OCI-M1 (cell line): ENCODE measurements at regions not wholly inside any gene's neighbourhood (a gene's known extent, or its start where the extent isn't known, plus 50 kb on each side); places are given as distances from the start of the nearest gene placed in this dataset.

Experiments
- DNase-seq: peaks from one replicate; lab custom pipeline; 2025; lab: John Stamatoyannopoulos, UW

GRCh38 chr22:22395245-22395644 lies 113.3 kb downstream of the ZNF280B start:
- peak; percentile 59 for DNase-seq

- DNase-seq: no peak
These were observed 111.7 kb downstream of the ZNF280B start for GRCh38 chr22:22396741-22397291.

GRCh38 chr22:22397292-22397870 lies 111.2 kb downstream of the ZNF280B start:
- no peak for DNase-seq

GRCh38 chr22:22397875-22398524 lies 110.5 kb downstream of the ZNF280B start:
- no peak for DNase-seq

GRCh38 chr22:22398530-22399327 lies 109.8 kb downstream of the ZNF280B start:
- DNase-seq: no peak

GRCh38 chr22:22400099-22400498 lies 108.4 kb downstream of the ZNF280B start:
- DNase-seq: no peak

GRCh38 chr22:22400964-22401363 lies 107.6 kb downstream of the ZNF280B start:
- DNase-seq: no peak

- no peak for DNase-seq
These were observed 107.2 kb downstream of the ZNF280B start for GRCh38 chr22:22401381-22401780.

GRCh38 chr22:22403306-22403705 lies 105.2 kb downstream of the ZNF280B start:
- DNase-seq: no peak

GRCh38 chr22:22403771-22404170 lies 104.8 kb downstream of the ZNF280B start:
- DNase-seq: no peak

- no peak for DNase-seq
These were observed 103.8 kb downstream of the ZNF280B start for GRCh38 chr22:22404598-22405284.

- DNase-seq: no peak
These were observed 102.0 kb downstream of the ZNF280B start for GRCh38 chr22:22406445-22407027.

- DNase-seq: no peak
These were observed 101.5 kb downstream of the ZNF280B start for GRCh38 chr22:22407061-22407460.

GRCh38 chr22:22408269-22408668 lies 100.3 kb downstream of the ZNF280B start:
- DNase-seq: no peak

GRCh38 chr22:22408731-22409696 lies 99.5 kb downstream of the ZNF280B start:
- peak; percentile 74 for DNase-seq

GRCh38 chr22:22410121-22410520 lies 98.4 kb downstream of the ZNF280B start:
- peak; percentile 30 for DNase-seq

- DNase-seq: no peak
These were observed 97.9 kb downstream of the ZNF280B start for GRCh38 chr22:22410677-22411076.

GRCh38 chr22:22414266-22414665 lies 94.3 kb downstream of the ZNF280B start:
- no peak for DNase-seq

- DNase-seq: no peak
These were observed 90.9 kb downstream of the ZNF280B start for GRCh38 chr22:22417495-22418162.

GRCh38 chr22:22418163-22418549 lies 90.4 kb downstream of the ZNF280B start:
- no peak for DNase-seq
